UCSD-AML1 (cell line): ENCODE measurements at regions not wholly inside any gene's neighbourhood (a gene's known extent, or its start where the extent isn't known, plus 50 kb on each side); places are given as distances from the start of the nearest gene placed in this dataset.

ENCODE experiments used
- DNase-seq: peaks from one replicate; lab custom pipeline; 2025; ENCODE audit not compliant: unreplicated experiment; lab: John Stamatoyannopoulos, UW

DNA sequence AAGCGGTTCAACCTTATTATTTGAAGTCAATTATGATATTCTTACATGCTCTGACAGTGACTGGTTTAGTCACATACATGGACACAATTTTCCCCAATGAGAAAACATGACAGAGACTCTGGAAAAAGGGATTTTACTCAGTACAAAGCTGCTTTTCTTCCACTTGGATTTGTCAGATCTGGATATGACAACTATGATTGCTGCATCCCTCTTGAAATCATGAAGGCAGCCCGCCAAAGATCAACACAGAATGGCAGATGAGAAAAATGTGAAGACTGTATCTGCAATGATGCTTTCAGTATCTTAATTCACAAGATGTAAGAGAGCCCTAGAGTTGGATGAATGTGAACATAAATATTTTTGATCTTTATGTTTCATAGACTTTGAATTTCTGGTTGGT is 439.6 kb downstream of the CDH8 start:
- DNase-seq: no peak

DNA sequence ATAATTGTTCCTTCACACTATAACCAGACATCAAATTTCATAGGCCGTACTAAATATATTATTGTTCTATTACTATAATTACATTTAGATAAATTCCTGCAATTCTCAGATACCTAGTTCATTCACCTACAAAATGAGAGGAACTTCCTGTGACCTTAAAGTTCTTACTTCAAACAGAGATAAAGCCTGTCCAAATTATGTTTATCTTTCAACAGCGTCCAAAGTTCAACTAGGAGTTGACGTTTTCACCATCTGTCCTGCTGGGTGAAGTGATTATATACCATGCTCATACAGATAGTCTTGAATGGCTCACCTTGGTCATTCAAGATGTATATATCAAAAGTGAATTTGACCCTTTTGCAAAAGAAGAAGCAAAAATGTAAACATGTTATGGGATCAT is 440.6 kb downstream of the CDH8 start:
- DNase-seq: no peak

DNA sequence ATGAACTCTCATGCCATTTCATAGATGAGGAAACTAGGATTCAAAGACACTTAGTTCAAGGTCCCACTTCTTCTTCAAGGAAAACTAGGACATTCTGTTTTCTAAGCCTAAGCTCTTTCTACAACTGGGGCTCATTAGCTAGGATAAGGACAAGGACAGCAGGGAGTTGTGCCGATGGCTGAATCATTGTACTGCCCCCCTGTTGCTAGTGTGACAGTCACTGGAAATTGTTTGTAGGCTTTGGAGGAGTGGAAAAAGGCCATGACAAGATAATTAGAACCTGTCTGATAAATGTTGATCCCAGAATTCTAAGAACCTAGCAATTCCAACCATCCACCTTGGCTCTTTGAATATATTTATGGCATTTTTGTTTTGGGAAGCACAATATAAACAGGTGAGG is 445.7 kb downstream of the CDH8 start:
- DNase-seq: no peak

DNA sequence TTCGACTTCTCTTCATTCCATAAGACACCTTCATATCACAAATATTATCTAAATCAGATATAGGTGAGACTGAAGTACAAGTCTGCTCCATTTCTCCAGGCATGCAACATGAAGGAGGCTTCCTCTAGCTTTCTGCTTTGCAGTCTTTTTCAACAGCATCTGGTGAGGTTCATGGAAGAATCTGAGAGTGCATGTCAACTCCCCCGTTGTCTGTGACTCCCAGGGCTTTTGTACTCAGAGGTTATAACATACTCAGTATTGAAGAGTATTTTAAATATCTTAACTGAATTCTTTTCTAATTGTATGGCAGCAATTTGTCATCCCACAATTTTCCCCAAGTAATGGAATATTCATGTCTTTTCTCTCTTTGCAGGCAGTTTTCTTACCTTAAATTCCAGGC is 448.7 kb downstream of the CDH8 start:
- no peak for DNase-seq

DNA sequence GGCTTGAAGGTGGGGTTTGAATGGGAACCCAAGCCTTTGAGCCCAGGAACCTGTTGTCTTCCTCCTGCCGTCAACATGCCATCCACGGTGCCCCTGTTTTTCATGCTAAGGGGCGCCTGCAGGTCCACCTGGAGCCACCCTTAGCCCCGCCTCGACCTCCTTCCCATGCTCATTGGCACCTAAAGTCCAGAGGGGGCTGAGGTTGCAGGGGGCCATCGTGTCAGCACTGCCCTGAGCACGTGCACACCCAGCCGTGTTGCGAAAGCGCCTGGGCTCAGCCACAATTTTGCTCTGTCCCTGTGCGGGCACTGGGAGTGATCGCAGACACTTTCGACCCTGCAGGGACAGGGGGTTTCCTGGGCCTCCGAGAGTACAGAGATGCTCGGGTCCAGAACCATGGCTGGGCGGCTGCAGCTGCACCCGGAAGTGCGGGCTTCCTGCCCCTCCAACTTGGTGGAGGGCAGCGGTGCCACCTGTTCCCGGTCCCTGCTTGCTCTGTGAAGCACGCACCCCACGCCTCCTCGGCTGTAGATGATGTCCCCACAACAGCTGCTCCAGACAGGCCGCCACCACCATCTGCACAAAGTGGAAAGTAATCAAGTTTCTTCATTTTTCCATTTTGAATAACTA is 454.7 kb downstream of the CDH8 start:
- DNase-seq: no peak

DNA sequence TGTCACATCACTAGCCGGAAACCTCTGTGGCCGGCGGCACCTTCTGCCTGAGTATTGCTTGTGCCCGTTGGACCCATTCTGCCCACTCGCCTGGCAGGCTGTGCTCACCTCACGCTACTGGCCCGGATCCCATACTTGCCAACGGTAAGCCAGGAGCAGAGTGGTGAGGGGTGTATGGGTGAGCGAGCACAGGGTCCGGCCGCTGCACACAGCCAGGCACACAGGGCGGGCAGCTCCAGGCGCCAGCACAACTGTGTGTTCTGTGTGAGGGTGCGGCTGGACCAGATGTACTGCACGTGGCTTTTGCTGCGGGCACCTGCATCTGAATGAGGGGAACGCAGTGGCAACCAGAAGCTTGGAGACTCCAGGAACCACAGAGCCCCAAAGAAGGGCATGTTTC is 455.7 kb downstream of the CDH8 start:
- DNase-seq: no peak

DNA sequence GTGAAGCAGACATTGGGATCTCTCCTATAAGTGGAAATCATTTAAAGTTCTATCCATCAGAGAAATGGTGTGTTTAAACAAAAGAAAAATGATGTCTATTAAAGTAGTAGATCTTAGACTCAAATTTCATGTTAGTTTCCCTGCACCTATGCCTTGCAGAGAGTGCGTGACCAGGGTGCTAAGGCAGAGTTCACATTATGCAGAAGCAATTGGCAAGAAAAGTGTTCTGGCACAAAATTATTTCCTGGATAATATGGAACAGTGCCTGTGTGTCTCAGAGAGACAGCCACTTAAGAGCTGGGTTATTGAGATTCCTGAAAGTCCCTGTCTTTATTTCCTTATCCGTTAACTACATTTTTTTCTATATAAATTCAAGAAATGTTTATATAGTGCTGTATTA is 457.0 kb downstream of the CDH8 start:
- DNase-seq: no peak

DNA sequence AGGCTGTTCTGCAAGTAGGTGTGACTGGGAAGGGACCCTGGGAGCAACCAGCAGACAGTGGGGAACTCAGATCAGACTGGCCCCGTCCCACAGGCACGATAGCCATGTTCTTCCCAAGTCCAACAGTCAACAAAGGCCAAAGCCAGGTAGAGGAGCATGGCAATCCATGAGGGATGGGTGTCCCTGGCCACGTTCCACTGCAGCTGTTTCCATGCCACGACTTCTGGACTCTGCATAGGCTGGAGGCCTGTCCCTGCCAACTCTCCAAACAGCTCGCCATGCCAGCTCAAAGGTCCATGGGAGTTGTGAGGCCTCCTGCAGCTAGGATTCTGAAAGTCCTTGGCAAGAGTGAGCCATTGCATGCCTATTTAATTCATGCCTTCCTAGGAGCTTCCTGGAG is 459.8 kb downstream of the CDH8 start:
- DNase-seq: no peak

DNA sequence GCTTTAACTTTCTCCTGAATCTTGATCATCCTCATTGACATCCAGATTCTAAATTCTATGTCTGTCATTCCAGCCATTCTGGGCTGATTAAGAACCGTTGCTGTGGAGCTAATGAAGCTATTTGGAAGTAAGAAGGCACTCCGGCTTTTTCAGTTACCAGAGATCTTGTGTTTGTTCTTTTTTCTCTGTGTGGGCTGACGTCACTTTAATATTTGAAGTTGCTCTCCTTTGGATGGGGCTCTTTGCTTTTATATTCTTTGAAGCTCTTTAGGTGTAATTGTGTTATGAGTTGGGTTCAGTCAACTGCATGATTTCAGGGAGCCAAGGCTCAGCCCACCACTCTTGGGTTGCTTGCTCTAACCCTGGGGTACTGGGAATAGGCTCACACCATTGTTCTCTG is 460.6 kb downstream of the CDH8 start:
- DNase-seq: no peak

DNA sequence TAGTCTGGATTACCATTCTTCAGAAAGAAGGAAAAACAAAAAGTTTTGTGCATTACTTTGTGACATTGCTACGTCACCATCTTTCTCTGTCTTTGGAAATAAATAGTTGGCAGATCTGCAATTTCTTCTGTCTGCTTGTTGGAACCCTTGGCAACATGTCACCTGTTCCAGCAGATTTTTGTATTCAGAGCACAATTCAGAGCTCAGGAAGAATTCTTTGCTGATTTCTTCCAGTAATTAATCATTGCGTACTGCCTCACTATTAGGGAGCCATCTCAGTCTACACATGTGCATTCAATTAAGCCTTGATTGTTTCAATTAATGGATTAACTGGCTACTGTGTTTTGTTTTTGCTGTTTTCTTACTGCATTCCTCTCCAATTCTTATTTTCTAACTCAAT is 467.2 kb downstream of the CDH8 start:
- DNase-seq: no peak

DNA sequence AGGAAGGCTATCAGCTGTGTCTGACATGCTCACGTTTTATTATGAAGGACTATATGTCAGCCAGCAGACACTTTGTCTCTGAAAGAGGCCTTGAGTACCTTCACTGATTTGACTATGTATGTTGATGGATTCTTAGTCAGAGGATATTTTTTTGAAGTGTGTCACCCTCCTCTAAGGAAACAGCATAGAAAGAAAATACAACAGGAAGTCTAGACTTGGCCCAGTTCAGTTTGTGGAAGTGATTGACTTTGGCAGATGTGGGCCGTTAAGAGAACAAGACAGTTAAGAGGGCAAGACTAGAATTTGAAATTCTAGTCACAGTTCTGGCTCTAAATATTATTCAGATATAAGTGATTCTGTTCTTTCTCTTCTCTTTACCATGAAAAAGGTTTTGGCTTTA is 471.5 kb downstream of the CDH8 start:
- no peak for DNase-seq

DNA sequence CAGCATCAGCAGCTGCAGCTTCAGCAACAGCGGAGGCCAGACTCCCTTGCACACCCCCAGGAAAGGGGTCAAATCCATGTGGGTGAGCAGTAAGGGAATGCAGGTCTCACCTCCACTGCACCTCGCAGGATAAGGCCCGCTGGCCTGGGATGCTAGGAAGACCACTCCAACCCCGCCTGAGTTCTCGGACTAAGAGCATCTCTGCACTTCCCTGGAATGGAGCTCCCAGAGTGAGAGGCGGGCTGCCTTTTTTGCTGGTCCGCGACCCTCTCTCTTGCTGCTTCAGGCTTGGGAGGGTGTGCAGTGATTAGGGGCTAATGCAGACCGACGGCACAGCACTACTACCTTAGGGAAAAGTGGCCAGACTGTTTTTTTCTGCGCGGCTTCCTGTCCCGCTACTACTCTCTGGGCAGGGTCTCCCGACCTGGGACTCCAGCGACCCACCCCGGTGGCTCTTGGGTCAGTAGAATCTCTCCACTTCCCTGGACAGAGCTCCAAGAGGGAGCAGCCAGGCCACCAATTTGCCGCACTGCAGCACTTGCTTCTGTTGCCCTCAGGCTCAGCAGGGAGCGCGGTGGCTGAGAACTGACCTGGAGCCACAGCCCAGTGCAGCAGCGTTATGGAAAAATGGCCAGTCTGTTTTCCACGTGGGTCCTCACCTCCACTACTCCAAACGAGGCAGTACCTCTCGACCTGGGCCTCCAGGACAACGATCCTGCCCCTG is 480.4 kb downstream of the CDH8 start:
- no peak for DNase-seq

DNA sequence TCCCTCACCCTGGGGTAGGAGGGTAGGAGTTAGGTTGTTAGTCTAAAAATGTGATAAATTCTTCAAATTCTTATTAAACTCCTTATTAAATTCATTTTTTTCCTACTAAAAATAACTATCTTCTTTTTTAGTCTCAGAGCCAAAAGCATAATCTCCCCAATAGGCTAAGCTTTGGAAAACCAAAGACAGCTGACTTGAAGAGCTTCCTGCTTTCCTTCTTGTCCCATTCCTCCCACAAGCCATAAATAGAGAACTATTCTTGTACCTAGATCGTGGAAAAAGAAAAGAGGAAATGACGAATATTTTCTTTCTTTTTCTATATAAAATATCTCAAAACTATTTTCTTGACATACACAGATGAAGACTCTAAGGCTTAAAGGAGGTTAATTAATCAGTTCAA is 486.9 kb downstream of the CDH8 start:
- DNase-seq: no peak

DNA sequence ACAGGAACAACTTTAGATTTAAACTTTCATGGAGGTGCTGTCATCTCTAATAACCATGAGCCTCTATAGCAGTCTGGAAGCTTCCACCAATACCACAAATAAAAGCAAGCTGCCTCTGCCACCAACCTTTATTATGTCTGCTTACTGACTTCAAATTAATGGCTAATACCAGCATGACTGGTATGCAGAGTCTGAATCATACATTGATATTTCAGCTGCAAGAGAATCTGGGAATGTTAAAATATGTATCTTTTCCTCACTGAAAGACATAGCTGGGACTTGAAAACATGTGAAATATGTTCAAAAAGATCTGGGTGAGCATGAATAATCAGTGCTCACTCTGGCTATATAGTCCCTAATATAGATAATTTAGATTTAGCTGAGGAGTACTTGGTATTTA is 488.6 kb downstream of the CDH8 start:
- no peak for DNase-seq

DNA sequence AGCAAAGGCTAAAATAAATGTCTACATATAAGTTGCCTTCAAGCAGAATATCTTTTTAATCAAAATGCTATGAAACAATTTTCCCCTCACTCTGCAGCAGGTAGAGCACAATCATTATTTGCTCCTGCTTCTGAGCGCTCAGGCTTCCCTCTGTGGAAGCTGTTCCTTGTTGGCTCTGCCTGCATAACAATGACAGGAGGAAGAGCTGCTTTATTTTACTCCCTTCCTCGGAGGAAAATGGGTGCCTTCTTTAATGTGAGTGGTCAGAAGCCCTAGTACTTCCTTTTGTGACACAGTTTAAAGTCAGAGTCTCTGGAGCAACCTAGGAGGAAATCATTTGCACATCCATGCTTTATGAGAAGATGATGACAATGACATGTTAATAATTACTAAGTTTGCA is 492.1 kb downstream of the CDH8 start:
- DNase-seq: no peak

DNA sequence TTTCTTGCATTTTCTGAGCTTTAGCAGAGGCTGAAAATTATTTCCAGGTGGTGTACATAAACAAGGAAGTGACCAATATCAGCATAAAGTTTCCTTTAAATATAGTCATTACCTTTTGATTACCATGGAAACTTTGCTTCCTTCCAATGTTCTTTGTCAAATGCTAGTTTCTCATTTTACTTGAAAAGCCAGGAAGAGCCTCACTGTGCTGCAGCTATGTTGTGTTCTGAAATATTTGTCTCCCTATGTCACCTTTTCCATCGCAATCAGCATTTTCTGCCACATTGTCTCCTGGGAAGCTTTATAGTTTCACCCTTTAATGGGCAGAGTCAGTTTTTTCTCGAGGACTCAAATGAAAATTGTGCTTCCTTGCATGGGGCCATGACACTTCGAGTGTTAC is 496.0 kb downstream of the CDH8 start:
- no peak for DNase-seq

DNA sequence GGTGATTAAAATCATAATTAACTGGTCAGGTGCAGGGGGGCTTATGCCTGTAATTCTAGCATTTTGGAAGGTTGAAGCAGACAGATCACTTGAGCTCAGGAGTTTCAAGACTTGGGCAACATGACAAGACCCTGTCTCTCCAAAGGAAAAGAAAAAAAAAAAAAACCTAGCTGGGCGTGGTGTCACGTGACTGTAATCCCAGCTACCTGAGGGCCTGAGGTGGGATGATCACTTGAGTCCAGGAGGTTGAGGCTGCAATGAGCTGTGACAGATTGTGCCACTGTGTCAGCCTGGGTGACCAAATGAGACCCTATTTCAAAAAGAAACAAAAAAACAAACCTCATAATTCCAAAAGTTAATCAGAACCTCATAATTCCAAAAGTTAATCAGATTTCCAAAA is 505.5 kb downstream of the CDH8 start:
- no peak for DNase-seq

DNA sequence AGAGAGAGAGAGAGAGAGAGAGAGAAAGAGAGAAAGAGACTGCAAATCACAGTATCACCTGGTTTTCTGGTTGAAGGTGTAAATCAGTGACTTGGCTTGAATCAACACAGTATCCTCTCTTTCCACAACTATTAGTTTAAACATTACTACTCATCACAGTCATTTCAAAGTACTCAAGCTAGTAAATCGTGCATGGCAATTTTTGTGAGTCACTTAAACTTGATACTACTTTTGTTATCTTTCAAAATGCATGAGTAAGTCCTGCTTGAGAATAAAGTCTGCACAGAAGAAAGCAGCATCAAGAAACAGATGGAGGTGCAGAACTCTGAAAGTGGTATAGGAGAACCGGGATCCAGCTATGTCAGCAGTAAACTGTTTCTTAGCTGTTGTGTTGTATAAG is 535.4 kb downstream of the CDH8 start:
- DNase-seq: no peak

DNA sequence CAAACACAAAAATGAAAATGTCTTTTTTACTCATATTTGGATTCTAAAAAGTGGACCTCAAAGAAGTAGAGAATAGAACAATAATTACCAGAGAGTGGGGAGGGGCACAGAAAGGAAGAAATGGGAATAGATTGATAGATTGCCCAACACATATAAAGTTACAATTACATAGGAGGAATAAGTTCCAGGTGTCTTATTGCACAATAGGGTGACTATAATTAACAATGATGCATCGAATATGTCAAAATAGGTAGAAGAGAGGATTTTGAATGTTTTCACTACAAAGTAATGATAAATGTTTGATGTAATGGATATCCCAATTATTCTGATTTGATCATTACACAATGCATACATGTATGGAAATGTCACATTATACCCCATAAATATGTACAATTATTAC is 556.0 kb downstream of the CDH8 start:
- no peak for DNase-seq

DNA sequence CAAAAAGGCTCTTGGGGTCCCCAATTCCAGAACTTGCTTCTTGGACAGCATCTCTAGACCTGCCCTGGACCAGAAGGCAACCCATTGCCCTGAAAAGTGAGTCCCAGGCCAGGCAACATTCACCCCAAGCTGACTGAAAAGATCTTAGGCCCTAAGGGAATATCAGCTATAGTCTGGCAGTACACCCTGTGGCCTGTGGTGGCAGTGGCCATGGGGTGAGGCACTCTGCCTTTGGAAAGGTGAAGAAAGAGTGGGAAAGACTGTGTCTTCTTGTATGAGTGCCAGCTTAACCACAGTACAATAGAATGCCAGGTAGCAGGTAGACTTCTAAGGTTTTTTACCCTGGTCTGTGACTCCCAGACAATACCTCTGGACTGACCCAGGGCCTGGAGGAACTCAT is 564.5 kb downstream of the CDH8 start:
- DNase-seq: no peak

DNA sequence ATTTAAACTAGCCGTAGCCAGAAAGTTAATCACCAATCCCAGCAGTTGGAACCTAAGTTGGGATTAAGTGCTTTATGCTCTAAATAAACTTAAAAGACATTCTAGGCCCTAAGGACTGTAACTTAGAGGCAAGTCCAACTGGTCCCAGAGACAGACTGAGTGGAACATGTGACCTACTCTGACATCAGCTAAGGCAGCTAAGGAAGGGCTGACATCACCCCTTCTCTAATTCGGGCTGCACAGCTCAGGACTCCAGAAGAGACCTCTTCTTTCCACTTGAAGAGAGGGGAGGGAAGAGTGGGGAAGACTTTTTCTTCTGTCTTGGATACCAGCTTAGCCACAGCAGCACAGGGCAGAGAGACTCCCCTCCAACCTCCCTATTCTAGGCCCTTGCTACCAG is 565.2 kb downstream of the CDH8 start:
- DNase-seq: no peak

DNA sequence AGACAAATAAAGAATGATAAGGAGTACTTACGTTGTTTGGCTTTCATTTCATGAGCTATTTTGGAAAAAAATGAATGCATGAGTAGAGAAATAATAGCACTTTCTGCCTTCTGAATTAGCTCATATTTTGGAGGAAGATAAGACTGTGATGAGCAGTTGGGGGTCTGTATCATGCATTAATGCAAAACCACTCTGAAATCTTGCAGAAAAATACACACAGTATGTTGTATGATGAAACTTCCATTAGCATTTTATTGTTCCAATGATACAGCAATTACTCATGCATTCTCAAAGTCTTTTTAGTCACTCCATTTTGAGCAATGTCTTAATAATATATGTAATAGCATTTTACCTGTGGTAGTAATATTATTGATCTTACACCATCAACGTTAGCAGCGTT is 571.0 kb downstream of the CDH8 start:
- no peak for DNase-seq

DNA sequence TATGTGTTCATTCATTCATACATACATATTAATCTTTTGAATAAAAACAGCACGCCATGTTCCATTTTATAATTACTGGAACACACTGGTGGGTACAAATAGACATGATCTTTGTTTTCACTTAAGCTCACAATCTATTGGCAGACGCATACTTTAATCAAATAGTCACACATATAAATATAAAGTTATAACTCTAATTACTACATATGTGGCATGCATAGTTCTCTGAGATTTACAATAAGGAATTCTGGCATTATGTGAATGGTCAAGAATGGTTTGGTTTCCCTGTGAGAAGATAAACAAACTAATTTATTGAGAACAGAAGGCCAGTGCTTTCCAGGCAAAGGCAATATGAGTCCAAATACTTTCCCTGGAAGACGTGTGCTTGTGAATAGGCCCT is 576.2 kb downstream of the CDH8 start:
- DNase-seq: no peak
